Caco-2 (cell line): ENCODE measurements at regions not wholly inside any gene's neighbourhood (a gene's known extent, or its start where the extent isn't known, plus 50 kb on each side); places are given as distances from the start of the nearest gene placed in this dataset.
"Not testable (repeated sequence)": the region's sequence is repeated elsewhere in the genome, so short reads cannot be mapped to it uniquely, and the experiment has no call there.

Experiments
- BruUV-seq: library from RNA; stranded (reverse); fragments of 400-500 nt; replicated peaks from 2 replicates; lab custom pipeline; 2021; lab: Mats Ljungman, UMichigan
- CTCF ChIA-PET: fragments of 300-600 bp; sonication (Branson Sonifier 250); formaldehyde crosslinking; loops from one replicate; lab custom pipeline; 2022; ENCODE audit warnings: antibody characterized with exemption; lab: Charles Lee
- POLR2A ChIA-PET: fragments of 300-600 bp; sonication (Branson Sonifier 250); formaldehyde crosslinking; loops from one replicate; lab custom pipeline; 2022; ENCODE audit warnings: antibody characterized with exemption; lab: Charles Lee
- DNase-seq, 2 experiments: peaks; one replicate each; pipeline versions ENCODE4 v3.0.0 to v3.0.0-alpha.2; 2020 to 2022
- H3K27me3 ChIP-seq: replicated peaks from 2 replicates; pipeline ENCODE4 v1.6.0; 2011; ENCODE audit warnings: low read length; ENCODE audit not compliant: control insufficient read depth, insufficient read depth
- H3K36me3 ChIP-seq: 2 replicates; pipeline ENCODE4 v1.5.1; 2011; ENCODE audit warnings: low read length; ENCODE audit not compliant: control insufficient read depth, insufficient read depth
- H3K4me1 ChIP-seq: fragments of 250-450 bp; sonication (Bioruptor Pico); 2 replicates; pipeline ENCODE4 v1.5.1; 2020; ENCODE audit warnings: mild to moderate bottlenecking
- H3K4me3 ChIP-seq: 2 replicates; pipeline ENCODE4 v1.5.1; 2011; ENCODE audit warnings: low read depth, mild to moderate bottlenecking, control low read depth, low read length
- H3K9me3 ChIP-seq: fragments of 250-450 bp; sonication (Bioruptor Pico); 2 replicates; pipeline ENCODE4 v1.5.1; 2020; ENCODE audit warnings: mild to moderate bottlenecking, moderate library complexity
- H3K27ac Mint-ChIP-seq: one replicate; pipeline ENCODE4 v1.8.0; 2022; ENCODE audit warnings: mixed read lengths; ENCODE audit not compliant: unreplicated experiment
- H3K27me3 Mint-ChIP-seq: one replicate; pipeline ENCODE4 v1.8.0; 2022; ENCODE audit warnings: mixed read lengths; ENCODE audit not compliant: insufficient read depth, unreplicated experiment
- H3K36me3 Mint-ChIP-seq: one replicate; pipeline ENCODE4 v1.8.0; 2022; ENCODE audit warnings: mild to moderate bottlenecking, mixed read lengths; ENCODE audit not compliant: insufficient read depth, unreplicated experiment
- H3K4me1 Mint-ChIP-seq: one replicate; pipeline ENCODE4 v1.8.0; 2022; ENCODE audit warnings: low read depth, mixed read lengths; ENCODE audit not compliant: unreplicated experiment
- H3K4me3 Mint-ChIP-seq: one replicate; pipeline ENCODE4 v1.8.0; 2022; ENCODE audit warnings: mild to moderate bottlenecking, moderate library complexity, mixed read lengths; ENCODE audit not compliant: unreplicated experiment
- H3K9me3 Mint-ChIP-seq: one replicate; pipeline ENCODE4 v1.8.0; 2022; ENCODE audit warnings: mixed read lengths; ENCODE audit not compliant: unreplicated experiment
- intact Hi-C: fragments of 100-400 bp; cut with micrococcal nuclease; formaldehyde crosslinking; loops from one replicate; pipeline ENCODE4 v1.10.0; 2022; ENCODE audit not compliant: unreplicated experiment
- TF ChIP-seq, protein P1 (sequence below), 2 experiments: fragments of 200-600 bp in 1 of 2; IDR thresholded peaks; 1 replicate in 1 of 2; 2 replicates in 1 of 2; pipeline versions ENCODE4 v1.5.1 to v1.8.0; 2011 to 2022; ENCODE audit warnings: antibody characterized with exemption in 1 of 2, control low read depth in 1 of 2, inconsistent platforms in 1 of 2, low read depth in 1 of 2, low read length in 1 of 2, mild to moderate bottlenecking in 1 of 2, moderate library complexity in 1 of 2; ENCODE audit not compliant: insufficient read depth in 1 of 2, severe bottlenecking in 1 of 2, unreplicated experiment in 1 of 2

- ChIA-PET POLR2A (no interaction called here), CTCF (interaction anchor here (2.4 kb wide), 1 partner anchor 28 kb away, joined by 7 read pairs; no protein-coding TSS in a partner anchor)
- H3K36me3 ChIP-seq: no peaks in the 10 kb centered on the region
- H3K36me3 Mint-ChIP-seq: peaks cover 9% of the 10 kb centered on the region
- H3K27me3 Mint-ChIP-seq: no peaks in the 10 kb centered on the region
- no peaks in the 10 kb centered on the region for H3K27me3 ChIP-seq
- peaks cover 22% of the 10 kb centered on the region for H3K4me1 ChIP-seq
- no peak overlapping the region for H3K4me3 Mint-ChIP-seq
- intact Hi-C loops: no loop called here
- BruUV-seq: no TSS peak
- TF ChIP-seq, protein P1, sequence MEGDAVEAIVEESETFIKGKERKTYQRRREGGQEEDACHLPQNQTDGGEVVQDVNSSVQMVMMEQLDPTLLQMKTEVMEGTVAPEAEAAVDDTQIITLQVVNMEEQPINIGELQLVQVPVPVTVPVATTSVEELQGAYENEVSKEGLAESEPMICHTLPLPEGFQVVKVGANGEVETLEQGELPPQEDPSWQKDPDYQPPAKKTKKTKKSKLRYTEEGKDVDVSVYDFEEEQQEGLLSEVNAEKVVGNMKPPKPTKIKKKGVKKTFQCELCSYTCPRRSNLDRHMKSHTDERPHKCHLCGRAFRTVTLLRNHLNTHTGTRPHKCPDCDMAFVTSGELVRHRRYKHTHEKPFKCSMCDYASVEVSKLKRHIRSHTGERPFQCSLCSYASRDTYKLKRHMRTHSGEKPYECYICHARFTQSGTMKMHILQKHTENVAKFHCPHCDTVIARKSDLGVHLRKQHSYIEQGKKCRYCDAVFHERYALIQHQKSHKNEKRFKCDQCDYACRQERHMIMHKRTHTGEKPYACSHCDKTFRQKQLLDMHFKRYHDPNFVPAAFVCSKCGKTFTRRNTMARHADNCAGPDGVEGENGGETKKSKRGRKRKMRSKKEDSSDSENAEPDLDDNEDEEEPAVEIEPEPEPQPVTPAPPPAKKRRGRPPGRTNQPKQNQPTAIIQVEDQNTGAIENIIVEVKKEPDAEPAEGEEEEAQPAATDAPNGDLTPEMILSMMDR (IDR thresholded peaks at IDR 0.05; ENCODE audit: insufficient read depth in 1 of 2, low read depth in 1 of 2, low read length in 1 of 2, severe bottlenecking in 1 of 2, unreplicated experiment in 1 of 2): no peak
- H3K27ac Mint-ChIP-seq: peak overlapping the region; percentile 78
- no peak overlapping the region for H3K4me3 ChIP-seq
- DNase-seq: no peak
- H3K9me3 Mint-ChIP-seq: peaks cover 24% of the 10 kb centered on the region
- peaks cover 7% of the 10 kb centered on the region for H3K4me1 Mint-ChIP-seq
- H3K9me3 ChIP-seq: 0 out of 2 replicates have a peak, but pooled peaks cover 2% of the 10 kb centered on the region
Measured at GRCh38 chr5:34439601-34440000, 216.5 kb upstream of the RAI14 start.

GRCh38 chr5:34441767-34442166 is 214.4 kb upstream of the RAI14 start:
- CTCF ChIA-PET: not testable (repeated sequence)

DNA sequence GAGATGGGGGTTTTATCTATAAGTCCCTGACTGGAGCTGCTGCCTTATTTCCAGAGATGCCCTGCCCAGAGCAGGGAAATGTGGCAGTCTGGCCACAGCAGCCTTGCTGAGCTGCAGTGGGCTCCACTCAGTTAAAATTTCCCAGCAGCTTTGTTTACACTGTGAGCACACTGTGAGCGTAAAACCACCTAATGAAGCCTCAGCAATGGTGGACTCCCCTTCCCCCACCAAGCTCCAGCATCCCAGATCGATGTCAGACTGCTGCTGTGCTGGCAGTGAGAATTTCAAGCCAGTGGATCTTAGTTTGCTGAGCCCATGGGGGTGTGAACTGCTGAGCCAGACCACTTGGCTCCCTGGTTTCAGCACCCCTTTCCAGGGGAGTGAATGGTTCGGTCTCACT is 208.7 kb upstream of the RAI14 start:
- Mint-ChIP-seq H3K4me3 (no peak overlapping the region), H3K27ac (no peak overlapping the region), H3K27me3 (no peaks in the 10 kb centered on the region), H3K9me3 (peaks cover 28% of the 10 kb centered on the region), H3K4me1 (no peaks in the 10 kb centered on the region), H3K36me3 (peaks cover 5% of the 10 kb centered on the region)
- Histone ChIP-seq H3K9me3 (peaks cover 9% of the 10 kb centered on the region), H3K4me3 (no peak overlapping the region), H3K27me3 (no peaks in the 10 kb centered on the region), H3K4me1 (peaks cover 8% of the 10 kb centered on the region), H3K36me3 (no peaks in the 10 kb centered on the region)
- POLR2A ChIA-PET: no interaction called here
- intact Hi-C loops: no loop called here
- no TSS peak for BruUV-seq
- TF ChIP-seq, protein P1 (IDR thresholded peaks at IDR 0.05; ENCODE audit: insufficient read depth in 1 of 2, low read depth in 1 of 2, low read length in 1 of 2, severe bottlenecking in 1 of 2, unreplicated experiment in 1 of 2): no peak
- no peak for DNase-seq
- CTCF ChIA-PET: no interaction called here

More at GRCh38 chr5:34441767-34442166, 214.4 kb upstream of the RAI14 start:
- POLR2A ChIA-PET, H3K27ac Mint-ChIP-seq, H3K4me3 Mint-ChIP-seq, intact Hi-C loops, H3K36me3 ChIP-seq, H3K27me3 Mint-ChIP-seq, H3K4me3 ChIP-seq, H3K27me3 ChIP-seq, DNase-seq, H3K9me3 ChIP-seq, BruUV-seq, H3K4me1 Mint-ChIP-seq: not testable (repeated sequence)
- Mint-ChIP-seq H3K9me3 (peaks cover 46% of the 10 kb centered on the region), H3K36me3 (peaks cover 11% of the 10 kb centered on the region)
- H3K4me1 ChIP-seq: peaks cover 22% of the 10 kb centered on the region
